Stimulated activated CD4-positive, alpha-beta T cell treated with anti-CD3 and anti-CD28 coated beads, Interleukin-15, amount 100 ng/mL, for 1 hour (primary cell): ENCODE measurements at regions not wholly inside any gene's neighbourhood (a gene's known extent, or its start where the extent isn't known, plus 50 kb on each side); places are given as distances from the start of the nearest gene placed in this dataset.
"Not testable (repeated sequence)": the region's sequence is repeated elsewhere in the genome, so short reads cannot be mapped to it uniquely, and the experiment has no call there.

Experiments
- DNase-seq, 2 donors: peaks; one replicate each; pipeline ENCODE4 v3.0.0-alpha.2; 2020; ENCODE audit warnings: low read depth in 1 of 2, low spot score in 1 of 2

- DNase-seq, result no peak
Measured at GRCh38 chr5:117195076-117195475, 620.5 kb upstream of the SEMA6A start.

- no peak for DNase-seq
Measured at GRCh38 chr5:117191251-117191650, 616.6 kb upstream of the SEMA6A start.

DNA sequence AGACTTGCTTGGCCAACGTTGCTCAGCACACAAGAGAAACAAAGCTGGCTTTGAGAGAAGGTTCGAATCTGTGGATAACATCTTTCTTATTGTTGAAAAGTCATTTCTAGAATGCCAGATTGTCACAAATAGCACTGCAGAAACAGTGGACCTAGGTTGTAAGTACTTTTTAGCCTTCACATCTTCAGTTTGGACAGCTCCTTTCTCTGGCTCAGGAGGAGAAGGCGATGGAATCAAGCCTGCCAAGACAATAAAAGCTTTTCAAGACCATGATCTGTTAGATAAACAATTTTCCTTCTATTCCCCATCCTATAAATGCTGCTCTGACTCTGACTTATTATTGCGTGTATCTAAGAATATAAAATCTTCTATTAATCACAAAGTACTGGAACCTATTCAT is 615.2 kb upstream of the SEMA6A start:
- DNase-seq, result no peak

DNA sequence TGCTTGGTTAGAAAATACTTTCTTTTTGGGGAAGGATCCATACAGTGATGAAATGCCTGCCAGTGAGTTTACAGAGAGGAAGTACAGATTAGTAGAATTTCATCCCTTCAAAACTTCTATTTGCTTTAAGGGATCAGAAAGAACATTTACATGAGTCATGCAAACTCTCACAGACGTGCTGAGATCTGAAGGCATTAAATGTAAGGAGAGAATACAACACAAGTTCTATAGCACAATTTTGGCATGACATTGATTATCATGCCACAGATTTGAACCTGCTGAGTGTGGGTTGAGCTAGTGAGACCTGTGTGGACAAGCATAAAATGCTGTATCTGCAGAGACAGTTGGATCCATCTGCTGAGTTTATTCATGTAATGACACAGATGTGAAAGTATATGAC is 613.6 kb upstream of the SEMA6A start:
- no peak for DNase-seq

- DNase-seq, result no peak
Measured at GRCh38 chr5:117186751-117187150, 612.1 kb upstream of the SEMA6A start.

DNA sequence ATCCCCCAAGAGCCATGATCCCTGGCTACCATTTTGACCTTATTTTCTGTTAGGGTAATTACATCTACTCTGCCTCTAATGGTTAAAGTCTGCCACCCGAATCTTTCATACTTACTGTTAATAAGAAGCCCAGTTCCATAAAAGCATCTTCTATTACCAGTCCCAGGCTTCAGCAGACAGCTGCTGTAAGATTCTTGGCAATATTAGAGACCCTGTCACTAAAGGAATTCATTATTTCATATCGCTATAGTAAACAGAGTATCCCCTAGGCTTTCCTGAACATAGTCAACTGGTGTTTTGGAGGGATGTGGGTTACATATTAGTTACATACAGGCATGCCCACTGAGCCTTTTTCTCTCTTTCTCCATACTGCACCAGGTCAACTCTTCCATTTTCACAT is 608.7 kb upstream of the SEMA6A start:
- DNase-seq, result no peak

DNA sequence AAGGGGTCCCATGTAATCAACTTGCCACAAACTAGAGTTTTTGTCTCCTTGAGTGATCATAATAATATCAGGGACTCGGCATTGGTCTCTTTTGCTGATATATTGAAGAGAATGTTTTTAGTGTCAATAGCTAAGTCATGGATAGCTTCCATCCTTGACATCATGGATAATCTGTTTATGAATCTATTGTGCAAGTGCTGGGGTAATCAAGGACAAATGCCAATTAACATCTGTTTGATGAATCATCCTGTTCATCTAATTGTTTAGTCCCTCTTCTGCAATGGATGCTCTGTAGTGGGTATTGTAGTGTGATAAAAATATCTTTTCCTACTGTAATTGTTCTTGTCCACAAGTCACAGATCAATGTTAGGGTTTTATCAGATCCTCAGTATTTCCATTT is 607.5 kb upstream of the SEMA6A start:
- no peak for DNase-seq

GRCh38 chr5:117177302-117177701 is 602.7 kb upstream of the SEMA6A start:
- DNase-seq, result no peak

DNA sequence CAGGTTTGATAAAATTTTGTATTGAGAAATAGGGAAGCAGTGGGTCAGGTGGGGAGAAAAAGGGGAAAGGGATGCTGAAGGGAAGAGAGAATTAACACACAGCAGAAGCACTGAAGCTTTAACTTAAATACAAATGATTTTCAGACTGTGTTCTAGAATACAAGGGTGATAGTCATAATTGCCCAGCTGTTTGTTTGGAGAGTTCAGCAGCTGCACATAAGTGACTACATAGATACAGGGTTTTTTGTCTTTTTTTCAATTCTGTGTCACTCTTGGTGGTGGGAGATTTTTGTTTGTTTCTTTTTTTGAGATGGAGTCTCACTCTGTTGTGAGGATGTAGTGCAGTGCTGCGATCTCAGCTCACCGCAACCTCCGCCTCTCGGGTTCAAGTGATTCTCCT is 590.4 kb upstream of the SEMA6A start:
- no peak for DNase-seq

DNA sequence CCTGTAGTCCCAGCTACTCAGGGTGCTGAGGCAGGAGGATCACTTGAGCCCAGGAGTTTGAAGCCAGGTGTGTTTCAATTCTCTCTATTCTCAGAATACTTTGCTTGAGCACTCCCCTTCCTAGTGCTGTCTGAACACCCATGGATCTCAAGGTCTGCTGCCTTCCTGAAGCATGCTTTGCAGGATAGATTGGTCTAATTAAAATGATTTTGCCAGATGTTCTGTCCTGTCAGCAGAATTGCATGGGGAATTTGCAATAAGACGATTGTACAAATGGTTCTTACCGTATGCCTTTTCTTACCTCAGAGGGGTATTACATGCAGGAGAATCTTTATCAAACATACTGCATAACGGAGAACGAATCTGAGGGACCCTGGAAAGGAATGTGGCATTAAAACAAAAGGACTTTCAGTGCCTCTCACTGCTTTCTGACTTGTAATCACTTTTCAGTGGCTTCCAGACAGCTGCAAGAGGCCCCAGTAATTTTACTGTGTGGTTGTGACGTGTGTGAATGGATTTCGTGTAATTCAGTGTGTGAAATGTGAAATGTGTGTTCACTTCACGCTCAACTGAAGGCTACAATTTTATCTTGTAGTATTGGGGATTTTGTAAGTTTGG is 587.2 kb upstream of the SEMA6A start:
- DNase-seq, result no peak

DNA sequence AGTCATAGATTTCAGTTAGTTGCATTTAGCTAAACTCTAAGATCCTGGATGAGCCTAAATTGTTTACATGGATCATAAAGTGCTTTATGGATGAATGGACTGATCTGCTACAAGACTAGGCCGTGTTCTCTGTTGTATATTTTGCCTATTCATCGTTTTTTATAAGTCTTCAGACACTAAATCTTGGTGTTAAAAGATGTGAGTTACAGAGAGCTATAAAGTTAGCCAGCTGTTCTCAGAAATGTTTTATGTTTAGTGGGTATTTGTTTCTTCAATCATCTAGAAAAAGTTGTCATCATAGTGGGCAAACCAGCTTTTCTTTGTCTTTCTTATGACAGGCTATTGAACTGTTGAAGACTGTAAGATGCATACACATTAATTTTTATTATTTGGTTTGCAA is 585.8 kb upstream of the SEMA6A start:
- DNase-seq, result no peak

DNA sequence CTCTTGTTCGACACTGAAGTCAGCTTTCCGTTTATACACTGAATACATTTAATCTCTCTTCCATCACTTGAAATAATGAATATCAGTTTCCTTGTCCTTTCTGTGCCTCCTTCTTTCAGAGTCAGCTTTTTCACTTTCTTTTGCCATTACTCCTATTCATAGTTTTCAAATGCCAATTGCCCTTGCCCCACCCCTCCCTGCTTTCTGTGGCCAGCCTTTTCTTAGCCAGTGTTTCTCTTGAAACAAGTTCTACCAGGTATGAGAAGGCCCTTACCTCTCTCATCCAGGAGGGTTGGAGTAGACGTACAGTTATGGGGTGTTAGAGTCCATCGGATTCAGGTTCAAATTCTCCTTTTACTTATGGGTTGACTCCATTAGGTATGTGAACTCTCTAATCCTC is 574.7 kb upstream of the SEMA6A start:
- no peak for DNase-seq

- no peak for DNase-seq
Measured at GRCh38 chr5:117144086-117144485, 569.5 kb upstream of the SEMA6A start.

GRCh38 chr5:117143406-117143805 is 568.8 kb upstream of the SEMA6A start:
- no peak for DNase-seq

DNA sequence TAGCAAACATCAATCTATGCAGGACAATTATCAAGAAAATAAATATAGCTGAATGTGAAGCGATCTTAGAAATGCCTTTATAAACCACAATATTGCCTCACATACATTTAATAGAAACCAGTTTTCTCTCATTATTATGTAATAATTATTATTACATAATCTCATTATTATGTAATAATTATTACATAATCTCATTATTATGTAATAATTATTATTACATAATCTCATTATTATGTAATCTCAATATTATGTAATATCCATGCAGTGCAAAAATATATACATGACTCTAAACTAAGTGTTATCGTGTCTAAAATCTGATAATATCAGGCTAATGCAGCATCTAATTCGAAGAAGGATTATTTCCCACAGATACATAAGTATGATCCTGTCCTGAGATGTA is 563.9 kb upstream of the SEMA6A start:
- no peak for DNase-seq

GRCh38 chr5:117135851-117136250 is 561.2 kb upstream of the SEMA6A start:
- DNase-seq, result no peak

DNA sequence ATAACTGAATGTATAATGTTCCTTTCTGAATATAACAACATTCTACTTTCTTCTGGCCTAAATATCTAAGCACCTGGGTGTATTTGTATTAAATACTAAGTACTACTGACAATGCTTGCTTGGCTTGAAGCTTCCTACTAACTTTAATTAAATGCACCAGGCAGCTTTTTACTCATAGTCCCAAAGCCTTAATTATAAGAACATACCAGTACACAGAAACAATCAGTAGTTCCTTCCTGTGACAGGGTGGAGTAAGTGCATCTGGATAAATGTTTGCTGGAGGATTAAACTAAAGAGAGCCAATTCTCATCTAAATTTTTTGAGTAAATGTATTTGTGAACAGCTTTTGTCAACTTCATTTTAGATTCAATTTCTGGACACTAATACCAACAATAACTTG is 558.6 kb upstream of the SEMA6A start:
- DNase-seq, result no peak

DNA sequence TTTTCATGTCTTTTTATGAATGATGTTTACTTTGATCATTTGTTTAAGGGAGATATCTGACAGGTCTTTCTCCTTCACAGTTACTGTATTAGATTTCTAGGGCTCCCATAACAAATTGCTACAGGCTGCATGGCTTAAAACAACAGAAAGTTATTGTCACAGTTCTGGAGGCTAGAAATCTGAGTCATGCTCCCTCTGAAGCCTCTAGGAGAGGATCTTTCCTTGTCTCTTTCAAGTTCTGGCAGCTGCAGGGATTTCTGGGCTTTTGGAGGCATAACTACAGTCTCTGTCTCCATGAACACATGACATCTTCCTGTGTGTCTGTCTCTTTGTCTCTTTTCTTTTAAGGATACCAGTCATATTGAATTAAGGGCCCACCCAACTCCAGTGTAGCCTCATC is 557.3 kb upstream of the SEMA6A start:
- no peak for DNase-seq

DNA sequence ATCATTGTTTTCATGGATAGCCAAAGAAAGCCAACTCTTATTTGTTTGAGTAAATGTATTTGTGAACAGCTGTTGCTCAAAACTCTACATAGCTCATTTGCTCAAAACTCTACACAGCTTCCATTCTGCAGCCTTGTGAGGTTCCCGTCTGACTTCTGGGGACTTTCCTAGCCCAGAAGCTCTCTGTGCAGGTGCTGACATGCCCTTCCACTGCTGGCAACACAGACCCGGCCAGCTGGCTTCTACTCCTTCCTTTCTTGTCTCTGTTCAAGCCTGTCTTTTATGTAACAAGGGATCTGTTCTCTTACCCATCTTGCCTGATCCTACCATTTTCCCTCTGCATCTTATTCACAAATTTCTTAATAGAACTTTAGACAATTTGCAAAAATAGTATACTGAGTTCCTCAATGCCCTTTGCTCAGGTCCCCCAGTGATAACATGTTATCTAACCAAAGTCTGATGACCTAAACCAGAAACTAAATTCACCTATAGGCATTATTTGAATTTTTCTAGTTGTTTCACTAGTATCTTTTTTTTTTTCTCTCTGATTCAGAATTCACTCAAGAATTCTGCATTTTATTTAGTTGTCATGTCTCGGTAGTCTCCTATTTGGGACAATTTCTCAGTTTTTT is 556.5 kb upstream of the SEMA6A start:
- DNase-seq, result no peak

- no peak for DNase-seq
Measured at GRCh38 chr5:117118499-117118898, 543.9 kb upstream of the SEMA6A start.

- DNase-seq, result not testable (repeated sequence)
Measured at GRCh38 chr5:117117314-117117713, 542.7 kb upstream of the SEMA6A start.

DNA sequence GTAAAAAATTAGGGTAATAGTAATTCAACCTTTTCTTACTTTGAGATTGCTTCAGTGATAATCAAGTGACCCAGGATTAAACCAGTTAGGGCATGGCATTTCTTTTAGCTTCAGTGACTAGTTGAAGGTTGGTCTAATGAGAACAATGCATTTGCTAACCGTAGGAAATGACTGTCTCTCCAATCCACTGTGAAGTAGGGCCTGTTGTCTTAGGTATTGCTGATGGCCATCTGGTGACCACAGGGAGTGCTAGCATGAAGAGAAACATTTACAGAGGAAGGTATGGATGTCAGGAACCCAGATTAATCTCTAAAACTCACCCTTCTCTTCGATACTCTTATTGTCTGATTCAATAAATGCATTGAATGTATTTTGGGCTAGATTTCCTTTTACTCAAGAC is 535.9 kb upstream of the SEMA6A start:
- DNase-seq, result no peak

GRCh38 chr5:117107859-117108258 is 533.2 kb upstream of the SEMA6A start:
- DNase-seq, result no peak
